NCI-H1092 treated with DMSO at 0.1 percent for 48 hours (cell line): ENCODE measurements at regions not wholly inside any gene's neighbourhood (a gene's known extent, or its start where the extent isn't known, plus 50 kb on each side); places are given as distances from the start of the nearest gene placed in this dataset.
A peak's percentile ranks its signal among the peaks of the same experiment; 100 is the strongest.

Experiments
- DNase-seq: peaks from one replicate; lab custom pipeline; 2025; lab: John Stamatoyannopoulos, UW

- peak; percentile 93 for DNase-seq
These were observed 78.0 kb upstream of the NHSL1 start for GRCh38 chr6:138577151-138577915.

- DNase-seq = no peak
These were observed 80.7 kb upstream of the NHSL1 start for GRCh38 chr6:138580040-138580439.

GRCh38 chr6:138580801-138581200, 81.5 kb upstream of the NHSL1 start:
- DNase-seq = no peak

GRCh38 chr6:138582573-138582972, 83.3 kb upstream of the NHSL1 start:
- no peak for DNase-seq

- no peak for DNase-seq
These were observed 87.3 kb upstream of the NHSL1 start for GRCh38 chr6:138586638-138587037.

- peak; percentile 71 for DNase-seq
These were observed 89.6 kb upstream of the NHSL1 start for GRCh38 chr6:138588805-138589434.

GRCh38 chr6:138590796-138591709, 91.8 kb upstream of the NHSL1 start:
- peak; percentile 60 for DNase-seq

- no peak for DNase-seq
These were observed 93.4 kb upstream of the NHSL1 start for GRCh38 chr6:138592749-138593123.

GRCh38 chr6:138593124-138593877, 94.0 kb upstream of the NHSL1 start:
- no peak for DNase-seq

- peak; percentile 7 for DNase-seq
These were observed 94.8 kb upstream of the NHSL1 start for GRCh38 chr6:138593909-138594757.

GRCh38 chr6:138594758-138595140, 95.5 kb upstream of the NHSL1 start:
- no peak for DNase-seq

- DNase-seq = no peak
These were observed 96.8 kb upstream of the NHSL1 start for GRCh38 chr6:138596126-138596525.

GRCh38 chr6:138596591-138596990, 97.3 kb upstream of the NHSL1 start:
- DNase-seq = no peak

GRCh38 chr6:138597336-138597735, 98.0 kb upstream of the NHSL1 start:
- DNase-seq = no peak

- no peak for DNase-seq
These were observed 99.4 kb upstream of the NHSL1 start for GRCh38 chr6:138598562-138599173.

GRCh38 chr6:138600261-138600660, 101.0 kb upstream of the NHSL1 start:
- DNase-seq = no peak

GRCh38 chr6:138600726-138601125, 101.4 kb upstream of the NHSL1 start:
- no peak for DNase-seq

GRCh38 chr6:138601128-138601527, 101.8 kb upstream of the NHSL1 start:
- no peak for DNase-seq

- no peak for DNase-seq
These were observed 106.7 kb upstream of the NHSL1 start for GRCh38 chr6:138605958-138606357.
